DND-41 (cell line): ENCODE measurements at regions not wholly inside any gene's neighbourhood (a gene's known extent, or its start where the extent isn't known, plus 50 kb on each side); places are given as distances from the start of the nearest gene placed in this dataset.

ENCODE experiments used
- ATAC-seq: fragments of 200-7000 bp; cut with Tn5 transposase; 3 replicates; pipeline ENCODE4 v1.9.1; 2021; ENCODE audit warnings: low read depth; ENCODE audit not compliant: insufficient read depth
- DNase-seq: peaks from one replicate; pipeline ENCODE4 v3.0.0-alpha.2; 2020
- H2AFZ ChIP-seq: 2 replicates; pipeline ENCODE4 v1.6.0; 2012; ENCODE audit warnings: low read depth, low read length
- H3K27ac ChIP-seq: 2 replicates; pipeline ENCODE4 v1.5.1; 2012; ENCODE audit warnings: low read length, inconsistent platforms
- H3K27me3 ChIP-seq: fragments of 200-600 bp; sonication (generic); 2 replicates; pipeline ENCODE4 v1.6.0; 2012; ENCODE audit warnings: low read length, mild to moderate bottlenecking, inconsistent platforms; ENCODE audit not compliant: insufficient read depth, poor library complexity
- H3K36me3 ChIP-seq: 2 replicates; pipeline ENCODE4 v1.5.1; 2012; ENCODE audit warnings: low read length, inconsistent platforms; ENCODE audit not compliant: insufficient read depth
- H3K4me1 ChIP-seq: 2 replicates; pipeline ENCODE4 v1.5.1; 2012; ENCODE audit warnings: mild to moderate bottlenecking, low read length; ENCODE audit not compliant: insufficient read depth
- H3K4me2 ChIP-seq: 2 replicates; pipeline ENCODE4 v1.6.0; 2012; ENCODE audit warnings: mild to moderate bottlenecking, moderate library complexity, low read length, inconsistent platforms; ENCODE audit not compliant: insufficient read depth
- H3K4me3 ChIP-seq, 2 experiments: fragments of 200-600 bp in 1 of 2; shearing (Covaris generic) in 1 of 2; 2 replicates each; pipeline ENCODE4 v1.5.1; 2012 to 2016; ENCODE audit warnings: inconsistent platforms in 2 of 2, low read length in 2 of 2, mild to moderate bottlenecking in 2 of 2, low read depth in 1 of 2, moderate library complexity in 1 of 2
- H3K79me2 ChIP-seq: 2 replicates; pipeline ENCODE4 v1.6.0; 2012; ENCODE audit warnings: low read length, inconsistent platforms; ENCODE audit not compliant: insufficient read depth
- H3K9ac ChIP-seq: 2 replicates; pipeline ENCODE4 v1.6.0; 2012; ENCODE audit warnings: low read depth, mild to moderate bottlenecking, inconsistent platforms, low read length, moderate library complexity
- H3K9me3 ChIP-seq: 2 replicates; pipeline ENCODE4 v1.5.1; 2012; ENCODE audit warnings: low read length, moderate library complexity, mild to moderate bottlenecking, inconsistent platforms; ENCODE audit not compliant: insufficient read depth, severe bottlenecking
- H4K20me1 ChIP-seq: 2 replicates; pipeline ENCODE4 v1.6.0; 2012; ENCODE audit warnings: low read length; ENCODE audit not compliant: insufficient read depth
- EZH2 ChIP-seq: IDR thresholded peaks from 3 replicates; pipeline ENCODE4 v1.6.1; 2012; ENCODE audit warnings: borderline replicate concordance, low read depth, mild to moderate bottlenecking, moderate library complexity, low read length, inconsistent platforms; ENCODE audit not compliant: severe bottlenecking
- TF ChIP-seq, protein P1 (sequence below): IDR thresholded peaks from 2 replicates; pipeline ENCODE4 v1.5.1; 2012; ENCODE audit warnings: borderline replicate concordance, low read length, moderate library complexity, mild to moderate bottlenecking; ENCODE audit not compliant: poor library complexity, severe bottlenecking; ENCODE audit errors: extremely low read depth

DNA sequence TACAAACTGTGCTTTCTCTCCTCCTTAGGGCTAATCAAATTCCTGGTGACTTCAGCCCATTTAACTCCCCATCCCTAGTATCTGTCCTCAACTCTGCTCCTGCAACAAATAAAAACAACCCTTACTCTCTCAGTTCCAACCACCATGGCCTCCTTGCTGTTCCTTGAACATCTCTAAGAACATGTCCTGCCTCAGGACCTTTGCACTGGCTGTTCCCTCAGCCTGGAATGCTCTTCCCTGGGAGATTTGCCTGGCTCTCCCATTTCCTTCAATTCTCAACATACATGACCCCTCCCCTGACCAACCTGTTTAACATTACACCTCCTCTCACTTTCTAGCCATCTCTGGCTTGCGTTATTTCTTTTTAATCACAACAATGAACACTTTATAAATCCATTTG, 170.5 kb downstream of the PTPN11 start:
- Histone ChIP-seq H4K20me1 (no peaks in the 10 kb centered on the region), H3K4me2 (no peak overlapping the region), H3K27ac (no peak overlapping the region), H3K9ac (no peak overlapping the region), H3K4me3 (no peak overlapping the region), H3K36me3 (no peaks in the 10 kb centered on the region), H3K4me1 (no peaks in the 10 kb centered on the region), H3K9me3 (no peaks in the 10 kb centered on the region), H3K27me3 (peaks cover 3% of the 10 kb centered on the region), H3K79me2 (no peaks in the 10 kb centered on the region), H2AFZ (no peak overlapping the region)
- ATAC-seq (no peak), DNase-seq (no peak)
- TF ChIP-seq EZH2 = no peak
- TF ChIP-seq, protein P1, sequence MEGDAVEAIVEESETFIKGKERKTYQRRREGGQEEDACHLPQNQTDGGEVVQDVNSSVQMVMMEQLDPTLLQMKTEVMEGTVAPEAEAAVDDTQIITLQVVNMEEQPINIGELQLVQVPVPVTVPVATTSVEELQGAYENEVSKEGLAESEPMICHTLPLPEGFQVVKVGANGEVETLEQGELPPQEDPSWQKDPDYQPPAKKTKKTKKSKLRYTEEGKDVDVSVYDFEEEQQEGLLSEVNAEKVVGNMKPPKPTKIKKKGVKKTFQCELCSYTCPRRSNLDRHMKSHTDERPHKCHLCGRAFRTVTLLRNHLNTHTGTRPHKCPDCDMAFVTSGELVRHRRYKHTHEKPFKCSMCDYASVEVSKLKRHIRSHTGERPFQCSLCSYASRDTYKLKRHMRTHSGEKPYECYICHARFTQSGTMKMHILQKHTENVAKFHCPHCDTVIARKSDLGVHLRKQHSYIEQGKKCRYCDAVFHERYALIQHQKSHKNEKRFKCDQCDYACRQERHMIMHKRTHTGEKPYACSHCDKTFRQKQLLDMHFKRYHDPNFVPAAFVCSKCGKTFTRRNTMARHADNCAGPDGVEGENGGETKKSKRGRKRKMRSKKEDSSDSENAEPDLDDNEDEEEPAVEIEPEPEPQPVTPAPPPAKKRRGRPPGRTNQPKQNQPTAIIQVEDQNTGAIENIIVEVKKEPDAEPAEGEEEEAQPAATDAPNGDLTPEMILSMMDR = no peak

DNA sequence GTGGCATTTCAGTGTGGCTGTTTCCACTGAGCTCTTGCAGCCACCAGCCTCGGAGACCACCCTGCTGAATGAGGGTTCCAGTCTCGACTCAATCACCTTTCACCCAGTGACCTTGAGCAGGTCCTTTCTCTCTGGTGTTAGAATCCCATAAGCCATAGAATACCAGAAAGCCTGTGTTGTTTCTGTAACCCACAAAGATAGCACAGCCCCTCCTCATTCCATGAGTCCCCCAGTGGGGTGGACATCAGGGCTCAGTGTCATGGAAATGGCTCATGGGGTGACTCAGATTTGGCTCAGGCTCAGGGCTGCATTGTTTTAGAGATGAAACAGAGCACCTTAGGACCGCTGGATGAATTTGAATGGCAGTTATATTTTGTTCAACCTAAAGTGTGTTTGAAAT, 171.5 kb downstream of the PTPN11 start:
- H4K20me1 ChIP-seq = no peaks in the 10 kb centered on the region
- no peak overlapping the region for H3K9ac ChIP-seq
- H3K79me2 ChIP-seq = no peaks in the 10 kb centered on the region
- DNase-seq (no peak), ATAC-seq (no peak)
- H3K4me2 ChIP-seq = no peak overlapping the region
- peaks cover 3% of the 10 kb centered on the region for H3K27me3 ChIP-seq
- H3K9me3 ChIP-seq = no peaks in the 10 kb centered on the region
- no peak overlapping the region for H3K27ac ChIP-seq
- no peaks in the 10 kb centered on the region for H3K36me3 ChIP-seq
- TF ChIP-seq EZH2 = no peak
- TF ChIP-seq, protein P1 = no peak
- no peak overlapping the region for H3K4me3 ChIP-seq
- H3K4me1 ChIP-seq = no peaks in the 10 kb centered on the region
- H2AFZ ChIP-seq = no peak overlapping the region

DNA sequence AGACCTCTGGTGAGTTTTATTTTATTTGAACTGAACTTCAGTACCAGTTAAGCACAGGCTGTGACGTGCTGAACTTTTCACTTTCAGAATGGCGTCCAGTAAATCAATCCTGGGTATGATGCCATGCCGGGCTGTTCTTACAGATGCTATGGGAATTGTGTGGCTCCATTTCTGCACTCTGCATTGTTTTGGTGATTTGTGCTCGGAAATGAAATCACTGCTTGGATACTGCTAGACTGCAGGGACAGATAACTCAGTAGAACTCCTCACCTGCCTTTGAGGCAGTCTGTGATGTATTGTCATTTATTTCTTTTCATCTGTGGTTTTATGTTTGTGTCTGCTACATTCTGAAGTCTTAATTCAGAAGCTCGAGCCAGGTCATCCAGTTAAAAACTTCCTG, 172.7 kb downstream of the PTPN11 start:
- H3K4me2 ChIP-seq = no peak overlapping the region
- H3K9me3 ChIP-seq = no peaks in the 10 kb centered on the region
- no peak overlapping the region for H3K9ac ChIP-seq
- ATAC-seq (no peak), DNase-seq (no peak)
- H3K4me1 ChIP-seq = no peaks in the 10 kb centered on the region
- H3K4me3 ChIP-seq = no peak overlapping the region
- no peaks in the 10 kb centered on the region for H3K36me3 ChIP-seq
- no peak overlapping the region for H2AFZ ChIP-seq
- no peak overlapping the region for H3K27ac ChIP-seq
- no peaks in the 10 kb centered on the region for H4K20me1 ChIP-seq
- TF ChIP-seq, protein P1 = no peak
- no peak for TF ChIP-seq EZH2
- H3K79me2 ChIP-seq = no peaks in the 10 kb centered on the region
- peaks cover 3% of the 10 kb centered on the region for H3K27me3 ChIP-seq

DNA sequence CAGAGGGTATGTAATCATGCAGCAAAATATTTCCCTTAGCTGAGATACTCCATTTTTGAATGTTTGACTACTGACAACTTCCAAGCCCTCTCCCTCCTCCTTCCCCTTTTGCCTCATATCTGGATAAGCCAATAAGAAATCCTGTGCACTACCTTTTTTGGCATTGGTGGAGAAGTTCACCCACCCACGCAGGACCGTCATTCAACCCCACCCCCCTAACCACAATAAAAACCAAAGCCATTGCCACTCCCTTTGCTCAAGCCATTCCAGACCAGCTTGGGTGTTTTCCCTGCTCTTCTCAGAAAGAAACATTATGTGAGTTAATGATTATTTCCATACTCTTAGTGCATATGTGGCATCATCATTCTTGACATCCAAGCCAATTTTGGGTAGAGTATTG, 176.7 kb downstream of the PTPN11 start:
- Histone ChIP-seq H3K27ac (no peak overlapping the region), H2AFZ (no peak overlapping the region), H3K36me3 (no peaks in the 10 kb centered on the region), H3K9me3 (no peaks in the 10 kb centered on the region), H4K20me1 (no peaks in the 10 kb centered on the region), H3K4me1 (no peaks in the 10 kb centered on the region), H3K4me3 (no peak overlapping the region), H3K27me3 (no peaks in the 10 kb centered on the region), H3K79me2 (no peaks in the 10 kb centered on the region), H3K4me2 (no peak overlapping the region), H3K9ac (no peak overlapping the region)
- no peak for DNase-seq
- no peak for TF ChIP-seq EZH2
- TF ChIP-seq, protein P1 = no peak
- no peak for ATAC-seq
